Fibroblast of upper back skin (primary cell): ENCODE measurements at regions not wholly inside any gene's neighbourhood (a gene's known extent, or its start where the extent isn't known, plus 50 kb on each side); places are given as distances from the start of the nearest gene placed in this dataset.

Experiments used
- DNase-seq: peaks from one replicate; pipeline ENCODE4 v3.0.0-alpha.2; 2013

GRCh38 chr22:44386386-44387035 lies 73.8 kb upstream of the SHISAL1 start:
- DNase-seq = no peak

DNA sequence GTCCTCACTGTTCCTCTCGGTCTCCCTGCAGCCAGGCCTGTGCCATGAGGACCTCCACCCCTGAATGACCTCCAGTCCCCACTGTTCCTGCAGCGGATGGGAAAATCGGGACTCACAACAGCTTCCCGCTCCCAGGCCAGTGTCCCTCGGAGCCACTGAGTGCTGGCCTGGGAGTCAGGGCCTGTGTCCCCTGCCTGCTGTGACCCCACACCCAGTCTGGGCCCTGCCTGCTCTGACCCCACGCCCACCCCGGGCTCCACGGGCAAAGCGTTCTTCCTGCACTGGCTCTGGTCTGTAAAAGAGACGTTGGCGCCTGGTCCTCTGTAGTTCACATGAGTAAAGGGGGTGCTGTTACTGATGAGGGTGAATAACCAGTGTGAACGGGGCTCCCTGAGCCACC lies 73.0 kb upstream of the SHISAL1 start:
- no peak for DNase-seq

DNA sequence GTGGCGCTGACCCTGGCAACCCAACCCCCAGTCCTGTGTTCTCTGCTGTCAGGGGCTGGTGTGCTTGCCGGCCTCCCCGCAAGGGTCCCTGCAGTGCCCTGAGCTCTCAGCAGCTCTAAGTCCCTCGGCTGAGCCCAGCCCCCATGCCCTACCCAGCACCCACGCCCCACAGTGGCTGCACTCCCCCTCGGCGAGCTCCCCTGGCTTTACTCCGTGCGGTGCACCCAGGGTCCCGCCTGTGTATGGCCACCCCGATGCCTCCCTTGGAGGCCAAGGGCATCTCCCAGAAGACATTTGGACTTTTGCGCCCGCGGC lies 72.5 kb upstream of the SHISAL1 start:
- DNase-seq = no peak

DNA sequence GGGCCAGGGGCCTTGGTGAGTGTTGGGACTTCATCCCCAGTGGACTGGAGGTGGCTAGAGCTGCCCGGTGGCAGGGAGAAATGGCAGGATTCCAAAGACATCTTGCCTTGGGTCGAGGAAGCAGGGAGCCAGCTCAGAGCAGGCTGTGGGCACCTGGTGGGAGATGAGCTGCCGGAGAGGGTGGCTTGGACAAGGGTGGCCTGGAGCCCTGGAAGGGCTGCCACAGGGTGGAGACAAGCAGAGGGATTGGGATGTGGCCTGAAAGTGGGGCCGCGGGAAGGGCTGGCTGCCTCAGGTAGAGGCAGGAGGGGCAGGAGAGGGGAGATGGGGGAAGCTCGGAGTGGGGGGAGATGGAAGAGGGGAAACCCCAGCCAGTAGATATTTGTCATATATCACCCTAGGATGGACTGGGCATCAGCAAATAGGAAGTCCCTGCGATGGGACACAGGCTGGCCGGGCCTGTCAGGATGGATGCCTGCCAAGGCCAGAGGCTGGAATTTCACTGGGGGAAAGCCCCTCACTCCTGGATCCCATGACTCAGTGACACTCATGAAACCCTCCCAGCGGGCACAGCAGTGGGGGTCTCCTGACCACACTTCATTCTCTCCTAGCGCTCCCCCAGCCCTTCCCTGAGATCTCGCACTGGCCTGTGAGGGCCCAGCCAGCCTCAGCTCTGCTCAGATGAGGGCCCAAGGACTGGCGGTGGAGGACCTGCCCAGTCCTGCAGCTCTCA lies 72.0 kb upstream of the SHISAL1 start:
- no peak for DNase-seq

- no peak for DNase-seq
Observed at GRCh38 chr22:44383652-44384562, 71.2 kb upstream of the SHISAL1 start.

DNA sequence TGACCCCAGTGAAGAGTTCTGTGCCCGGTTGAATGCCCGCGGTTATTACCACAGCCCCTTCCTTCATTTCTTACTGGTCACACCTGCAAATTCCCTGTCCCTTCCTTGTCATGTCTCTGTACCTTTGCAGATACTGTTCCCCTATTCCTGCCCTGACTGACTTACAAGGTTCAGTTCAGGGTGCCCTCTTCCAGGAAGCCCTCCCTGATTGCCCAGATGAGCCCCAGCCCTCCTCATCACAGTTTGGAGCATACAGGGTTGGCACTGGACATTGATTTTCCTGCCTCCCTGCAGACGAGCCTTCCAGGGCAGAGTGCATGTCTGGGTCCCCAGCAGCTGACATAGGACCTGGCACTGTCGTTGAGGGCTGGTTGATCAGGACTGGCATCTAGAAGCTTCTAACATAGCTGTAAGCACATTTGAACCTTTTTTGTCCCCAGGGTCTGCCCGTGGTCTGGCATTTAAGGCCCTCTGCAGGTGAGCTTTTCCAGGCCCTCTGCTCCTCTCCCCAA lies 70.4 kb upstream of the SHISAL1 start:
- DNase-seq = no peak

DNA sequence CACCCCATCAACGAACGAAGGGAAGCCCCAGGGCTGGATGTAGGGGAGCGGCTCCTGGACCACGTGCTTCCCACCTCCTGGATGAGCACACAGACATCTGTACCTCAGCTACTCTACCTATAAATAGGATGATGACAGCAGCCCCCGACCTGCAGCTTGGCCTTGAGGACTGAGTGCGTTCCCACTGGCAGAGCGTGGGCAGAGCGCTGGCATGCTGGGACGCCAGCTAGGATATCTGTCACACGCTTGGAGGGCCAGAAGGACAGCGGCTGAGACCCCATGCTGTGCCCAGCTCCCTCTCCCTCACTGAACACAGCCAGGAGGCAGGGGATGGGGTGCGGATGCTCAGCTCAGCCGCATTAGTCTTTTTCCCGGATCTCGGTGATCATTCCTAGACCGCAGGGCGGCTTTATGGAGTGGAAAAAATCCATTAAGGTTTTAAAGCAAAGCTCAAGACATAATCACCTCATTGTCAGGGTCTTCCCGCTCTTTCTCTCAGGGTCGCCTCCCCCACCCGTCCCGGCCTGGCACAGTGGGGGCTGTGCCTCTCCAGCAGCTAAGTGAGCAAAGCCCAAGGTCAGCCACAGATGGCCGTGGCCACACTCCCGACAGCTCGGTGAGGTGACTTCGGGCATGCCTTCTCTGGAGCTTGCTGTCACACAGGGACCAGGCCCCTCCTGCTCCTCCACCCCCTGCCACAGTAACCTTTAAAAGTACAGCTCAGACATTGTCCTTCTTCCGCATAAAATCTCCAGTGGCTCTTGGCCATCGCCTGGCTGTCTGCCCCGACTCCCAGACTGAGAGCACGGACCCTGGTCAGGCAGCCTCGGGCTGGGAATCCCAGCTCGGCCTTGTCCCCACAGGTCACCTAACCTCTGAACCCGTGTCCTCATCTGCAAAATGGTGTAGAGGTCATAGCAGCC lies 69.6 kb upstream of the SHISAL1 start:
- no peak for DNase-seq

GRCh38 chr22:44381761-44382115 lies 69.0 kb upstream of the SHISAL1 start:
- DNase-seq = no peak

DNA sequence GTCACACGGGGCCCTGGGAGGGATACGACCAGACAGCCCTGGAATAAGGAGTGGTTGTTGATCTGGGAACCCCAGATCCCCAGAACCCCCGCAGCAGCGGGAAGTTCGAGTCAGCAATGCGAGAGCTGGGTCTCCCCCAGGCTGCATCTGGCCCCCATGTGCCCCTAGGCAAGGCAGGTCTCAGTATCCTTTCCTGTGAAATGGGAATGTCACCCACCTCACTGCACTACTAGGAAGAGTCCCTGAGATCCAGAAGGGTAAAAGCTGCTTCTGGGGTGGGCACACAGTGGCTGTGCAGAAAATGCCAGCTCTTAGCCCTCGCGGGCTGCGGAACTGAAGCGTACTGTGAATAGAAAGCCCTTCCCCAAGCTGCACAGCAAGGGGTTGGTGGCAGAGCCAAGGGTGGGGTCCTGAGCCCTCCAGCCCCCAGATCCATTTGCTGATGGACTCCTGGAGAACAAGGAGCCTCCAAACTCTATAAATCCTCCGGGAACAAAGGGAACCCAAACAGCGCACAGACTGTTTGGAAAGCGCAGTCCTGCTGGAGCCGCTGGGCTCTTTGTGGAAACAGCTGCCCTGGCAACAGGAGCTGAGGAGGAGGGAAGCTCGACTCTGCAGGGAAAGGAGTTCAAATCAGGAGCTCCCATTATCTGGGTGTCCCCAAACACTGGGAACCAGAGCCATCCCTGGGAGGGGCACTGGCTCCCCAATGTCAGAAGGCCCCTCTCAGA lies 68.2 kb upstream of the SHISAL1 start:
- DNase-seq = no peak

- no peak for DNase-seq
Observed at GRCh38 chr22:44379817-44380755, 67.3 kb upstream of the SHISAL1 start.

GRCh38 chr22:44378380-44378779 lies 65.6 kb upstream of the SHISAL1 start:
- no peak for DNase-seq

GRCh38 chr22:44375451-44375850 lies 62.7 kb upstream of the SHISAL1 start:
- DNase-seq = no peak

DNA sequence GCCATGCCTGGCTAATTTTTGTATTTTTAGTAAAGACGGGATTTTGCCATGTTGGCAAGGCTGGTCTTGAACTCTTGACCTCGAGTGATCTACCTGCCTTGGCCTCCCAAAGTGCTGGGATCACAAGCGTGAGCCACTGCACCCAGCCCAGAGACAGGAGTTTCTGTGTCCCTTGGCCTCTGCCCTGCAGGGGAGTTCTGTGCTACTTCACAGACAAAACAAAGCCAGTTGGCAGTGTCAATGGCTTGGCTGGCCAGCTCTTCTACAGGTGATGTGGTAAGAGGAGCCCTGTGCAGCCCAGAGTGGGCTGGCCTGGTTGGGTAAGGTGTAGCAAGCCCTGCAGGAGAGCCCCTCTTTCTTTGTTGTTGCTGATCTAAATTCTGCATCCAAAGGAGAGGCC lies 60.5 kb upstream of the SHISAL1 start:
- no peak for DNase-seq

DNA sequence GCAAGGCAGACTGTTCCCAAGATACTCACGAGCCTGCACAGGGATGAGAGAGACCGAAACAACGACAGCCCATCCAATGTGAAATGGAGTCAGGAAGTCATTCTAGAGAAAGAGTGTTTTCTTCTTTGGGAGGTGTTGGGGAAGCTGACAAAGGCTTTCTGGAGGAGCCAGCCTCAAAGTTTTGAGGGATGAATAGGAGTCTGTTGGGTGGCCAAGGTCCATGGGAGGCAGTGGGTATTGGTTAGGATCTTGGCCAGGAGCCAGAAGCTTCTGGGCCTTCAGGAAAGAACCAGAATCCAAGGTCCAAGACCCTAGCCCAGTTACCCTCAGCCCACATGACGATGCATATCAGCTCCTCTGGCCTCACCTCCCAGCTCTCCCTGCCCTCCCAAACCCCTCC lies 59.9 kb upstream of the SHISAL1 start:
- no peak for DNase-seq

DNA sequence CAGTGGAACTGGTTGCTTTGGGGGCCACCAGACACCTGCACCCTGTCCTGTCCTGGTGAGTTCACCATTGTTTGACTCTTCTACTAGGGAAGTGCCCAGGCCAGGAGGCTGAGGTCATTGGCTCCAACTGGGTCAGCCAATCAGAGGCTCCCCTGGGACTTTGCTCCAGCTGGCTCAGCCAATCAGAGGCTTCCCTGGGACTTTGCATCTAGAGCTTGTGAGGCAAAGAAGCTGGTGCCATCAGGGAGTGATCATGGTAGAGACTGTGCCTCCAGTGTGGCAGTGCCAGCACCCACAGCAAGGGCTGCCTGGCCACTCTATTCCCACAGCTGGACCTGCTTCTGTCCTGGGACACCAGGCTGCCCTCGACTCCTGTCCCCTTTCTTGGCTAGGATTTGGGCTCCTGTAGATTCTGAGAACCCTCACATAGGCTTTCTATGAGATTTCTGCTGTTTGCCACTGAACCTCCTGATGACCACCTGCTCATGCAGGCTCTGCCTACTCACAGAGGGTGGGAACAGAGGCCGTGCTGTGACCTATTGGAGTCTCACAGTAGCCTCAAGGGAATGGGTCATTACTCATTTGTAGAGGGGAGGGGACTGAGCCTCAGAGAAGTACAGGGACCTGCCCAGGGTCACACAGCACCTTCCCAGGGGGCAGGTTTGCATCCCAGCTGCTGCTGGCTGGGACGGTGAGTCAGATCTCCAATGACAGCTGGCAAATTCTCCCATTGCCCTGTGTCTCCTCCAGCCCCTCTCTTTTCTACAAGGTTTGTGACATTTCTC lies 59.2 kb upstream of the SHISAL1 start:
- DNase-seq = no peak

DNA sequence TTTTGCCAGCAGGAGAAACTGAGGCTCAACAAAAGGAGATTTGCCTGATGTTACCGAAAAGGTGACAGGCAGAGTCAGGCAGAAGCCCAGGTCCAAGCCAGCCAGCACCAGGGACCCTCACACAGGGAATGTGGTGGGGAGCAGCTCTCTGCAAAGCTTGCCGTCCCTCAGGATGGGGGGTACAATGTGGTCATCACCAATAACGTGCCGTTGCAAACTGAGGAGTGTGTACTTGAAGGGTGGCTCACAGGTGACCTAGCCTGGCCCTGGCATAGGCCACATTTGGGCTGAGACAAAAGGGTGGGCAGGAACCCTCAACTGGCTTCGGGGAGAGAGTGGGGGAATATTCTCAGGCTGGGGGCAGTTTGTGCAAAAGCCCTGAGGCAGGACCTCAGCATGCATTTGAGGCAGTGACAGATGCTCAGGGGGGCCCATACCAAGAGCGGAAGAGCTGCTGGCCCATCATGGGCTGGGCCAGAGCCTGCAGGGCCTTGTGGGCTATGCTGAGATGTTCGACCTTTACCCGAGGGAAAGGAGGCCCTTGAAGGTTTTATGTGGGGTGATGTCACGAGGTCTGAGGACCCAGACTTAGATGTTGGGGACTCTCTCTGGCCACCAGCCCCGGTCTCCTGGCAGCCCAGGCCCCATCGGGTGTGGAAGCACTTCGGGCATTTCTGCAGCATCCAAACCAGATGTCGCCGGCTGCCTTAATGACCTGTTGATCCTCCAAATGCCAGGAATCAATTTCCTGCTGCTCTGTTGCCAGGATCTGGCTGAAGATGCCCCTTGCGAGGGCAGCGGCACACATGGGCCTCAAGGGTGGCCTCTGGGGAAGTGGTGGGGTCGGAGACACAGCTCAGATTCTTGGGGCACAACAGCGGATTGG lies 57.4 kb upstream of the SHISAL1 start:
- no peak for DNase-seq

GRCh38 chr22:44369293-44369661 lies 56.5 kb upstream of the SHISAL1 start:
- DNase-seq = no peak

DNA sequence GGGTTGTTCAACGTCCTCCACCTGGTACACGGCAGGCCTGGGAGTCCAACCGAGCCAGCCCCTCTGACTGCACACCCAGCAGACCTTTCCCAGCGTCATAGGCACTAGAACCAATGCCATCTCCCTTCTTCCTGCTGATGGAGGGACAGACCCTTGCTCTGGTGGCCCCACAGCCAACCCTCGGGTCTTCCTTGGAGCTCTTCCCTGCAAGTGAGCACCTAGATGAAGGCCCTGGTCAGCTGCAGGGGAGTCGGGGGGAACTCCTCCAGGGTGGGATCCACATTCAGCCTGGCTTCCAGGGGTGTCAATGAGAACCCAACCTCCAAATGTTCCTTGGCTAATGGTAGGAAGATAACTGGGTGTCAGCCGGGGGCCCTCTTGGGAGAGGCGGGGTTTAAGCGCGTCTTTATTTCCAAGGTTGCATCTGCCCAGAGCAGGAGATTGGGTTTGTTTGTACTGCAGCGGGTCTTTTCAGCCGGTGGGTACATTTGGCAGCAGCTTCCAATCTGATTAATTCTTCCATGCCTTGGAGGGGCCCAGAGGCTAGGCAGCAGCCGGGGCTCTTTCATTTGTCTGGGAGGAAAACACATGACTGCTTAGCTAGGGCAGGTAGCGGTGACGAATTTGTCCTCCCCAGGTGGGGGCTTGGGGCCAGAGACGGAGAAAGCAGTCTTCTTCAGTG lies 56.0 kb upstream of the SHISAL1 start:
- no peak for DNase-seq
